ENCODE measurements at regions not wholly inside any gene's neighbourhood (a gene's known extent, or its start where the extent isn't known, plus 50 kb on each side); places are given as distances from the start of the nearest gene placed in this dataset.

GRCh38 chr9:107749787-107750444 lies 260.3 kb upstream of the KLF4 start:
- TF ChIP-seq POLR2A (IDR thresholded peaks at IDR 0.05; ENCODE audit: low read length) (no peak), GATA1 (IDR thresholded peaks at IDR 0.05; ENCODE audit: low read depth, low read length) (no peak)

All from erythroblast (primary cell).